Heart left ventricle (tissue), 16 donors: ENCODE measurements at regions not wholly inside any gene's neighbourhood (a gene's known extent, or its start where the extent isn't known, plus 50 kb on each side); places are given as distances from the start of the nearest gene placed in this dataset.

Source experiments
- ATAC-seq, 4 donors: fragments of 200-7000 bp; cut with Tn5 transposase; one replicate each; pipeline ENCODE4 v1.9.1; 2020 to 2022; ENCODE audit warnings: moderate library complexity in 4 of 4, mild to moderate bottlenecking in 3 of 4, moderate number of reproducible peaks in 1 of 4
- DNase-seq, 5 donors: peaks; one replicate each; pipeline ENCODE4 v3.0.0-alpha.2; 2020
- H3K27ac ChIP-seq, 12 donors: fragments of 200-600 bp; sonication (generic) in 4 of 12; one replicate each; pipeline versions ENCODE4 v1.5.0 to v1.8.0; 2016 to 2022; ENCODE audit warnings: mild to moderate bottlenecking in 2 of 12
- H3K27me3 ChIP-seq, 9 donors: fragments of 200-600 bp; sonication (generic) in 2 of 9; one replicate each; pipeline versions ENCODE4 v1.5.1 to v1.8.0; 2016 to 2022; ENCODE audit warnings: mild to moderate bottlenecking in 3 of 9
- H3K36me3 ChIP-seq, 9 donors: fragments of 200-600 bp; sonication (generic) in 2 of 9; one replicate each; pipeline versions ENCODE4 v1.5.0 to v1.8.0; 2018 to 2022; ENCODE audit warnings: mild to moderate bottlenecking in 2 of 9
- H3K4me1 ChIP-seq, 12 donors: fragments of 200-600 bp; sonication (generic) in 4 of 12; one replicate each; pipeline versions ENCODE4 v1.5.0 to v1.8.0; 2016 to 2022; ENCODE audit warnings: mild to moderate bottlenecking in 3 of 12
- H3K4me3 ChIP-seq, 12 donors: fragments of 200-600 bp; sonication (generic) in 4 of 12; one replicate each; pipeline versions ENCODE4 v1.5.0 to v1.8.0; 2017 to 2022; ENCODE audit warnings: mild to moderate bottlenecking in 9 of 12, moderate library complexity in 4 of 12
- H3K9me3 ChIP-seq, 12 donors: fragments of 200-600 bp; sonication (generic) in 4 of 12; one replicate each; pipeline versions ENCODE4 v1.5.0 to v1.8.0; 2016 to 2022; ENCODE audit warnings: mild to moderate bottlenecking in 1 of 12
- POLR2A ChIP-seq, 2 donors: fragments of 450-650 bp; IDR thresholded peaks; one replicate each; pipeline ENCODE4 v1.6.1; 2017; ENCODE audit warnings: antibody characterized with exemption in 2 of 2, mild to moderate bottlenecking in 2 of 2, moderate library complexity in 2 of 2
- whole genome bisulfite sequencing, 4 donors: extraction: QIAGEN DNeasy Blood & Tissue Kit in 2 of 4; methylation state at CpG; one replicate each; pipeline versions ENCODE4 v1.1.5 to v1.1.7; 2013 to 2018; 5-methylcytosine and 5-hydroxymethylcytosine counted together
- intact Hi-C, 10 donors: fragments of 100-400 bp; cut with DNase I; formaldehyde crosslinking; loops; one replicate each; pipeline versions ENCODE4 v1.11.1 to v1.14.2; 2022
- TF ChIP-seq, protein P1 (sequence below), 12 donors: fragments of 200-600 bp; sonication (generic) in 4 of 12; IDR thresholded peaks; one replicate each; pipeline versions ENCODE4 v1.5.0 to v1.8.0; 2018 to 2022; ENCODE audit warnings: antibody characterized with exemption in 12 of 12, mild to moderate bottlenecking in 5 of 12
- donor health status: ischemic (EF 13 %, LVEDD 7.1; RV severe dilation, severe dysfunction).
- donor health status: healthy with polysubstance abuse.
- donor health status: DM: no; HTN: yes; CAD: no.
- donor health status: DM: no; HTN: no; CAD: no.
- donor health status: ischemic (EF 25% LVEDD 6.9; RV normal size, moderate dysfunction).
- donor health status: ischemic (EF 25% LVEDD 5.7; RV mildly dilated, moderate dysfunction).
- donor health status: healthy.
- donor health status: DM: yes; HTN: yes; CAD: no.
- donor health status: ischemic (EF 35%, LVEDD 5.7; RV mildly dilated, moderate dysfunction).
- donor health status: nonischemic (EF 11% LVEDD 7.7; RV severe dilation, severe dysfunction).
- donor health status: DM: yes; HTN: yes; CAD: no.
- donor health status: PGD.
- donor health status: ischemic (EF 29% LVEDD 5.4; RV normal size, mild dysfunction).
- donor health status: nonischemic (EF 23%, LVEDD 6.1; RV moderate dilation, normal function).

DNA sequence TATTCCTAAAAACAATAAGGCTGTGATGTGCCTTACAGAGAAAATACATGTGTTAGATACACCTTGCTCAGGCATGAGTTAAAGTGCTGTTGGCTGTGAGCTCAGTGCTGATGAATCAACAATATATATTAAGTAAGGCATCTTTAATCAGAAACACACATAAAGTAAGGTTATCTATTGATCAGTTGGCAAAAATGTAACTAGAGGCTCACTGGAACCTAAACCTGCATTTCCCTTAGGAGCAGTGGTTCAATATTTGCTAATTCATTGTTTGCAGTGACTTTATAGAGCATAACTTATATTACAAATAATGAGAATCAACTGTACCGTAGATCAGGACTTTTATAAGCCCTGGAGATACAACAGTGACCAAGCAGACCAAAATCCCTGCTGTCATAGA, 77.0 kb upstream of the CYP1B1 start:
- no peak for DNase-seq
- 48 to 97% (median 88%) methylated on average over 1 of the region's 1 CpG for WGBS, 4 donors
- Histone ChIP-seq H3K4me3 (no peak overlapping the region), H3K27me3 (no peaks in the 10 kb centered on the region), H3K36me3 (no peaks in the 10 kb centered on the region), H3K27ac (no peak overlapping the region), H3K4me1 (peaks cover 0 to 38% (median 0%) of the 10 kb centered on the region in 12 donors), H3K9me3 (no peaks in the 10 kb centered on the region)
- TF ChIP-seq POLR2A (IDR thresholded peaks at IDR 0.05), result no peak
- TF ChIP-seq, protein P1, sequence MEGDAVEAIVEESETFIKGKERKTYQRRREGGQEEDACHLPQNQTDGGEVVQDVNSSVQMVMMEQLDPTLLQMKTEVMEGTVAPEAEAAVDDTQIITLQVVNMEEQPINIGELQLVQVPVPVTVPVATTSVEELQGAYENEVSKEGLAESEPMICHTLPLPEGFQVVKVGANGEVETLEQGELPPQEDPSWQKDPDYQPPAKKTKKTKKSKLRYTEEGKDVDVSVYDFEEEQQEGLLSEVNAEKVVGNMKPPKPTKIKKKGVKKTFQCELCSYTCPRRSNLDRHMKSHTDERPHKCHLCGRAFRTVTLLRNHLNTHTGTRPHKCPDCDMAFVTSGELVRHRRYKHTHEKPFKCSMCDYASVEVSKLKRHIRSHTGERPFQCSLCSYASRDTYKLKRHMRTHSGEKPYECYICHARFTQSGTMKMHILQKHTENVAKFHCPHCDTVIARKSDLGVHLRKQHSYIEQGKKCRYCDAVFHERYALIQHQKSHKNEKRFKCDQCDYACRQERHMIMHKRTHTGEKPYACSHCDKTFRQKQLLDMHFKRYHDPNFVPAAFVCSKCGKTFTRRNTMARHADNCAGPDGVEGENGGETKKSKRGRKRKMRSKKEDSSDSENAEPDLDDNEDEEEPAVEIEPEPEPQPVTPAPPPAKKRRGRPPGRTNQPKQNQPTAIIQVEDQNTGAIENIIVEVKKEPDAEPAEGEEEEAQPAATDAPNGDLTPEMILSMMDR (IDR thresholded peaks at IDR 0.05), result no peak
- intact Hi-C loops, result loop anchor here in 1 of 10 donors (10.0 kb wide), 1 partner anchor 112 kb away; no protein-coding TSS in a partner anchor
- no peak for ATAC-seq

DNA sequence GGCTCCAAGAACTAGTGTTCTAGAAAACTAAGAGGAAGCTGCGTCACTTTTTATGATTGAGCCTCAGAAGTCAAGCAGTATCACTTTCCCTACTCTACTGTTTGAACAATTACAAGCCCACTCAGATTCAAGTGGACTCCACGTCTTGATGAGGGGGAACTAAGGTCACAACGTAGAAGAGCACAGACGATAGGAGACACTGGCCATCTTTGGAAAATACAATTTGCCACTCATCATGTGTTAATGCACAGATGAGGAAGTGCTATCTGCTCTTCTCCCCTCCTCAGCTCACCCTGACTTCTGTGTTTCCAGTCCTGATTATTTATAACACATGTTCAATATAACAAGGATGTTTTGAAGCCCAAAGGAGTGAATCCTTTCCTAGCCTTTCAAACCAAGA, 76.1 kb upstream of the CYP1B1 start:
- DNase-seq (no peak), ATAC-seq (no peak)
- 75 to 83% (median 80%) methylated on average over 4 of the region's 4 CpGs for WGBS, 4 donors
- TF ChIP-seq POLR2A (IDR thresholded peaks at IDR 0.05), result no peak
- TF ChIP-seq, protein P1 (IDR thresholded peaks at IDR 0.05), result no peak
- H3K9me3 ChIP-seq, result no peaks in the 10 kb centered on the region
- H3K36me3 ChIP-seq, result no peaks in the 10 kb centered on the region
- H3K4me3 ChIP-seq, result no peak overlapping the region
- H3K27me3 ChIP-seq, result no peaks in the 10 kb centered on the region
- intact Hi-C loops, result loop anchor here in 1 of 10 donors (10.0 kb wide), 1 partner anchor 113 kb away; no protein-coding TSS in a partner anchor
- H3K27ac ChIP-seq, result no peak overlapping the region
- H3K4me1 ChIP-seq, result peaks cover 0 to 47% (median 3%) of the 10 kb centered on the region in 12 donors

DNA sequence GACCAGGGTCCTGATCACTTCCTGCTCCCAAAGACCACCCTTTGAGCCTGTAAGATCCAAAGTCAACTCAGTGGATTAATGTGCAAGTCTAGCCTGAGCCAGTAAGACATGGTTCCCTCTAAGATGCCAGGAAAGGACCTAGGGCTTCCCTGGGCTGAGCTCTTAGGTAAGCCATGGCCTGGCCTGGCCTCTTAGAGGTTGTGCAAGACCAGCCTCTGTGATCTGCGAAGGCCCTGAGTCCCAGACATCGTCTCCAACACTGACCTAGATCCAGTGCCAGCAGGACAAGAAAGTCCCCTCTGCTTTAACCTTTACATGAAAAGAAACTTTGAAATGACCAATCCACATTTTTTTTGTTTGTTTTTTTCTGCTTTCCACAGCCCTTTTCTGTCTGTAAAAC, 73.6 kb upstream of the CYP1B1 start:
- peak in 2 of 4 donors; percentile 59 for ATAC-seq
- peaks cover 0 to 53% (median 7%) of the 10 kb centered on the region in 12 donors for H3K4me1 ChIP-seq
- H3K9me3 ChIP-seq, result no peaks in the 10 kb centered on the region
- WGBS, 4 donors, result 83 to 88% (median 85%) methylated on average over 2 of the region's 2 CpGs
- H3K4me3 ChIP-seq, result no peak overlapping the region
- TF ChIP-seq, protein P1 (IDR thresholded peaks at IDR 0.05), result no peak
- TF ChIP-seq POLR2A (IDR thresholded peaks at IDR 0.05), result no peak
- H3K27ac ChIP-seq, result no peak overlapping the region
- DNase-seq, result peak in 1 of 5 donors; percentile 65
- no peaks in the 10 kb centered on the region for H3K36me3 ChIP-seq
- H3K27me3 ChIP-seq, result no peaks in the 10 kb centered on the region
- intact Hi-C loops, result no loop called here

DNA sequence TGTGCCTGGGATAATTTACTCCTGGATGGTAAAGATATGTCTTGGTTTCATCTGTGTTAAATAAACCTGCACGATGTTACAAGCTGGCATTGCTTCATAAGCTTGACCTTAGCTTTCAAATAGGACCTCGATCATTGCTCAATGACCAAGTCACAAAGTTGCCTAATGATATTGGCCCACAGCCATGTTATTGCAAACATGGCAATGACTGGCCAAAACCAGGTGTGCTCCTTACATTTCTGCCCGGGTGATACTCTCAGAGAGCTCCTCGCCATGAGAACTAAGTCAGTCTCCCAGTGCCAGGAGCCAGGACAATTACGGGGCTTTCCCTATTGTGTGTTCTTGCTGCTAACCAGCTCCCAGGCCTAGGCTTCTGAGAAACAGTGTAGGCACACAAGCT, 72.5 kb upstream of the CYP1B1 start:
- peak overlapping the region in 1 of 12 donors; percentile 28 for H3K27ac ChIP-seq
- H3K4me3 ChIP-seq, result no peak overlapping the region
- H3K27me3 ChIP-seq, result no peaks in the 10 kb centered on the region
- peaks cover 0 to 43% (median 7%) of the 10 kb centered on the region in 12 donors for H3K4me1 ChIP-seq
- no peaks in the 10 kb centered on the region for H3K36me3 ChIP-seq
- WGBS, 4 donors, result 72 to 97% (median 79%) methylated on average over 5 of the region's 5 CpGs
- H3K9me3 ChIP-seq, result peaks cover 0 to 6% (median 0%) of the 10 kb centered on the region in 12 donors
- intact Hi-C loops, result no loop called here
- ATAC-seq, result peak in 1 of 4 donors; percentile 37
- no peak for TF ChIP-seq POLR2A (IDR thresholded peaks at IDR 0.05)
- TF ChIP-seq, protein P1 (IDR thresholded peaks at IDR 0.05), result no peak
- no peak for DNase-seq
